Fibroblast of skin of left quadriceps (primary cell): ENCODE measurements at regions not wholly inside any gene's neighbourhood (a gene's known extent, or its start where the extent isn't known, plus 50 kb on each side); places are given as distances from the start of the nearest gene placed in this dataset.

Source experiments
- DNase-seq, 2 experiments: peaks; one replicate each; pipeline ENCODE4 v3.0.0-alpha.2; 2013; ENCODE audit warnings: low read depth in 2 of 2

GRCh38 chr5:160175438-160176218, 53.7 kb upstream of the FABP6 start:
- DNase-seq: no peak

GRCh38 chr5:160174780-160175437, 54.4 kb upstream of the FABP6 start:
- no peak for DNase-seq

- DNase-seq: no peak
Measured at GRCh38 chr5:160174290-160174689, 55.0 kb upstream of the FABP6 start.

DNA sequence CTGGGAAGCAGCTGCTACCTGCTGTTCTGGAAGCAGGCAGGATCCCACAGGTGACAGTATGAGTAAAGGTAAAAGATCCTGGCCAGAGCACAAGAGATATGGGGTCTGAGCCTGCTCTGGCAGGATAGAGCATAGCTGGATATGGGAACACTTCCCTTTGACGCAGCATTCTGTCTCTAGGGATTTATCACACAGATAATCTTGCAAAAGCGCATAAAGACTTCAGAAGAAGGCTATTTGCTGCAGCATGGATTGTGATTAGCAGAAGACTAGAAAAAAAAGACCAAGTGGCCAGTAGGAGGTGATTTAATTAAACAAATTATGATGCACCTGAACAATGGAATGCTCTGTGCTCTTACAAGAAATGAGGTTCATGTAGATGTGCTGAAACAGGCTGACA, 52.4 kb upstream of the PWWP2A start:
- DNase-seq: no peak

GRCh38 chr5:160169326-160169725, 50.1 kb upstream of the PWWP2A start:
- DNase-seq: peak; percentile 84 to 85
